ENCODE measurements at regions not wholly inside any gene's neighbourhood (a gene's known extent, or its start where the extent isn't known, plus 50 kb on each side); places are given as distances from the start of the nearest gene placed in this dataset.

DNA sequence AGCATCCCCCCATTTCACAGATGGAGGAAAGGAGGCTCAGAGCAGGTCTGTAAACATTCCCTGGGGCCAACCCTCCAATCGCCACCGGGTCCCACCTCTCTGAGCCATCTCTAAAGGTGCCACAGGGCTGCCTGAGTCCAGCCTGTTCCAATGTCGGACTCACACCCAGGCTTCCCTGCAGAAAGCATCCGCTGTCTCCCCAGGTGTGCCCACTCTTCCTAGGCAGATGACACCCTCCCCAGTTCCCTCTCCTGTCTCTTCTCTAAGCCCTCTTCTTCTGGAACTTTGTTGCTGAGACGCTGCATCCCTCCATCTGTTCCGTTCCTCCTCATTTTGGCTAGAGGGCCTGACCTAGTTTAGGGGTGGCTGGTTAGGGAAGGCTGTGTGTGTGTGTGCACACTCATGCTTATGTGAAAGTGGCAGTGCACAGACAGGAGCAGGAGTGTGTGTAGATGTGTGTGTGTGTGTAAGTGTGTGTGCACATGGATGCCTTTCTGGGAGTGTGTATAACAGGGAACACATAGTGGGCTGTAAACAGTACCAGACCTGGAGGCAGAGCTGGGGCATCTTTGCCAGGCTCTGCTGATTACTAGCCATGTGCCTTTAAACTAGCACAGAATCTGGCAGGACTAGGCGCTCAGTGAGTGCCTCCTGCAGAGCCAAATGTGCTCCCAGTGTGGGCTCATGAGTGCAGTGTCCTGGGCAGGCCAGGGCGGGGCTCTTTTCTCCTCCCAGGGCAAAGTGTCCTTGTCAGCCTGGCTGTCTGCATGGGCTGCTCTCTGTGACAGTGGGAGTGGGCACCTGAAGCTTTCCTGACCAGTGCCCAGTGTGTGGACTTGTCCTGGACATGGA, 77.3 kb upstream of the NECTIN1 start:
- ATAC-seq (no peak), DNase-seq (peak in 1 of 10 donors; percentile 38)
- POLR2A ChIA-PET = no interaction called here
- Mint-ChIP-seq H3K4me1 (peaks cover 0 to 2% (median 0%) of the 10 kb centered on the region in 4 donors), H3K27me3 (peaks cover 2 to 34% (median 7%) of the 10 kb centered on the region in 5 donors), H3K36me3 (no peaks in the 10 kb centered on the region), H3K27ac (no peak overlapping the region), H3K9me3 (no peaks in the 10 kb centered on the region), H3K4me3 (no peak overlapping the region)

DNA sequence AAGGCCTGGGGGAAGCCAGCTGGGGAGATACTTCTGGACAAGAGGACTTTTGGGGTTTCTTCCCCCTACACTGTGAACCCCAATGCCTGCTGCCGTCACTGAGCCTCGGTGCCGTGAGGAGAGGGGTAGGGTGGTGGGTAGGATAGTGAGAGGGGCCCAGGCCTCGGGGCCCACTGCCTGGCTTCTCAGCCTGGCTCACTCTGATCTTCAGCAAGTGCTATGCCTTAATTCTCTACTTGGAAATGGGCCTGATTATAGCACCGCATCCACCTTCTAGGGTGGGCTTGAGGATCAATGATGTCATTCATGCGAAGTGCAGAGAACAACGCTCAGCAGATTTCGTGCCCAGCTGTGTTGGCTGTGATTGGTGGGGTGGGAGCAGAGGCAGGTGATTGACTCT, 76.7 kb upstream of the NECTIN1 start:
- H3K27me3 Mint-ChIP-seq = peaks cover 2 to 34% (median 7%) of the 10 kb centered on the region in 5 donors
- POLR2A ChIA-PET = no interaction called here
- H3K27ac Mint-ChIP-seq = no peak overlapping the region
- H3K9me3 Mint-ChIP-seq = no peaks in the 10 kb centered on the region
- no peaks in the 10 kb centered on the region for H3K36me3 Mint-ChIP-seq
- no peak for ATAC-seq
- peaks cover 0 to 2% (median 0%) of the 10 kb centered on the region in 4 donors for H3K4me1 Mint-ChIP-seq
- peak in 1 of 10 donors; percentile 19 for DNase-seq
- H3K4me3 Mint-ChIP-seq = no peak overlapping the region

DNA sequence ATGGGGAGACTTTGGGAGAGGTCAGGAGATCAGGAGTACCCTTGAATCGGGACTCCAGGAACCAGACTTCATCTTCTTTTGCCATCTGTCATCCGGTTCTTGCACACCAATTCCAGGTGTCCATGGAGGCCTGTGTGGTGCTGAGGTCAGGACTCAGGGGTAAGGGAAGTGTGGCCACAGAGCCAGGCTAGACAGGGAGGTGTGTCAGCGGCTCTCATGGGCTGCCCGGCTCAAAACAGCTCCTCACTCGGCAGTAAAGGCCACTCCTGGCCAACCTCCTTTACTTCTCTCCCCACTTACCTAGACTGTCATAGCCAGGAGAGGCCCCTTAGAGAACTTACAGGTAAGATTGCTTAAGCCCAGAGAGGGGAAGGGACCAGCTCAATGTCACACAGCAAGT, 75.7 kb upstream of the NECTIN1 start:
- H3K9me3 Mint-ChIP-seq = no peaks in the 10 kb centered on the region
- H3K27me3 Mint-ChIP-seq = peaks cover 2 to 32% (median 12%) of the 10 kb centered on the region in 5 donors
- POLR2A ChIA-PET = no interaction called here
- DNase-seq = peak in 1 of 10 donors; percentile 23
- no peaks in the 10 kb centered on the region for H3K36me3 Mint-ChIP-seq
- no peak for ATAC-seq
- H3K4me1 Mint-ChIP-seq = peaks cover 0 to 2% (median 0%) of the 10 kb centered on the region in 4 donors
- no peak overlapping the region for H3K27ac Mint-ChIP-seq
- H3K4me3 Mint-ChIP-seq = no peak overlapping the region

DNA sequence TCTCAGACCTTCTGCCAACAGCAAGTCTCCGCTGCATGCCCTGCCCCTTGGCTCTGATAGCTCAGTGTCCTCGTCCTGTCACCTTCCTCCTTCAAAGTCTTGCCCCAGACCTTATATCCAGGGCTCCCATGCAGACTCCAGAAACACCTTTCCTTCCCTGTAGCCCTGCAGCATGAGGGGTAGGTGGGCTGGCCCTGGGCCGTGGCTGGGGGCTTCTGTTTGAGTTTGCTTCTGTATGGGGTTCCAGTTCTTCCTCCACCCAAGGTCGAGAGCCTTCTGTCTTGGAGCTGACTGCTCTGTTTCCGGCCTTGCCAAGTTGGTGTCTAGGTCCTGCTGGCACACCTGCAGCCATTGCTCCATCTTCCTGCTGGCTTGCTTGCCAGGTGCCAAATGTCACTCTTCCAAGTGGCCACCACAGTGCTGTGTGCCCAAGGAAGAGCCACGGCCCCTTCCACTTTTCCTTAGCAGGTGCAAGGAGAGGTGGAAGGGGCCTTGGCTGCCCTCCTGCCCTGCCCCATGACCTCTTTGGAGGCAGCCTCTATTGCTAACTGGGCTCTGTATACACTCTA, 74.8 kb upstream of the NECTIN1 start:
- Mint-ChIP-seq H3K27ac (no peak overlapping the region), H3K4me3 (no peak overlapping the region), H3K36me3 (no peaks in the 10 kb centered on the region), H3K9me3 (no peaks in the 10 kb centered on the region), H3K4me1 (peaks cover 0 to 2% (median 0%) of the 10 kb centered on the region in 4 donors), H3K27me3 (peaks cover 6 to 32% (median 14%) of the 10 kb centered on the region in 5 donors)
- ATAC-seq (no peak), DNase-seq (peak in 1 of 10 donors; percentile 41)
- POLR2A ChIA-PET = no interaction called here

DNA sequence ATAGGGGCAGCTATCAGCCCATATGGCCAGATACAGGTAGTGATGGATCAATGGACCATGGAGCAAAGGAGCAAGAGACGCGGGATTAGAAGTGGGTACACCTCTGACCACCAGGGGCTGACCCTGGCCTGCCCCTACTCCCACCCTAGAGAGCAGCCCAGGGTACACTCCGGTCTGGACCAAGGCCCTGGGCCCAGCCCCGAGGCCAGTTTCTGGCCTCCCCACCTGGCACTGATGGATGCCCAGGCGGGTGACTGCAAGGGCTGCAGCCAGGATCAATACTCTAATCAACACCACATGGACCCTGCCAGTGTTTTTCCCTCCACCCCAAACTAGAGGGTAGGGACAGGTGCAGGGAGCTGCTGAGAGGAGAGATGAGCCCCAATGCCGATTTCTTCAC, 74.1 kb upstream of the NECTIN1 start:
- ATAC-seq (no peak), DNase-seq (peak in 1 of 10 donors; percentile 27)
- Mint-ChIP-seq H3K36me3 (no peaks in the 10 kb centered on the region), H3K4me3 (no peak overlapping the region), H3K27ac (no peak overlapping the region), H3K9me3 (no peaks in the 10 kb centered on the region), H3K4me1 (peaks cover 0 to 2% (median 0%) of the 10 kb centered on the region in 4 donors), H3K27me3 (peaks cover 6 to 34% (median 14%) of the 10 kb centered on the region in 5 donors)
- POLR2A ChIA-PET = no interaction called here

DNA sequence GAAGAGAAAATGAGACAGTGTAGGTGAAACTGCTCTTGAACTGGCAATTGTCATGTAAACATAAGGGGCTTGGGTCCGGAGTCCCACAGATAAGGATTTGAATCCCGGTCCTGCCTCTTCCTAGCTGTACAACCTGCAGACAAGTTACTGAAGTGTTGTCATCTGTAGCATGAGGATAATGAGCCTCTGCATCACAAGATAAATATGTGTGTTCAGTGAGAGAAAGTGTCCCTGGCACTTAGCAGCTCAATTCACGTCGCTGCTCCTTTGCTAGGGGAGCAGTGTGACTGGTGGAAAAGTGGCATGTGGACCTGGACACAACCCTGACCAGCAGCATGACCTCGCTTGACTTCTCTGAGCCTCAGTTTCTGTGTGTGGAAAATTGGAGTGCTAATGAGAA, 73.7 kb upstream of the NECTIN1 start:
- no peak overlapping the region for H3K4me3 Mint-ChIP-seq
- peaks cover 0 to 2% (median 0%) of the 10 kb centered on the region in 4 donors for H3K4me1 Mint-ChIP-seq
- POLR2A ChIA-PET = no interaction called here
- ATAC-seq = no peak
- peaks cover 6 to 36% (median 14%) of the 10 kb centered on the region in 5 donors for H3K27me3 Mint-ChIP-seq
- no peaks in the 10 kb centered on the region for H3K9me3 Mint-ChIP-seq
- H3K27ac Mint-ChIP-seq = no peak overlapping the region
- DNase-seq = peak in 1 of 10 donors; percentile 13
- H3K36me3 Mint-ChIP-seq = no peaks in the 10 kb centered on the region

DNA sequence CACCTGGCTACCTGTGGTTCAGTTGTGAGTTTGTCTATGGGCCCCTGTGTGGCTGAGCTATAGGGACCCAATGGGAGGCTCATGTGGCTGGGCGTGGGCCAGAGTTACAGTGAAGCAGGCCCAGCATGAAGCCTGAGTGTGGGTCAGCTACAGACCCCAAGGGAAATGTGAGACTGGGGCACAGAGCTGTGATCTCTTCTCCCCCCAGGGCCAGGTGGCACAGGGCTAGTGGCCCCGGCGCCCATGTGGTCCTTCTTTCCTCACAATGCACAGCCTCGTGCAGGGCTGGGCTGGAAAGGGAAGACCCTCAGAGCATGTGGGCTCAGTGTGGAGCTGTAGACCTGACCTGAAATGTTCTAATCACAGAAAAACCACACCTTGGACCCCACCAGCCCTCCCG, 71.6 kb upstream of the NECTIN1 start:
- Mint-ChIP-seq H3K4me1 (peaks cover 0 to 2% (median 0%) of the 10 kb centered on the region in 4 donors), H3K27ac (no peak overlapping the region), H3K36me3 (no peaks in the 10 kb centered on the region), H3K4me3 (no peak overlapping the region), H3K27me3 (peaks cover 6 to 49% (median 15%) of the 10 kb centered on the region in 5 donors), H3K9me3 (no peaks in the 10 kb centered on the region)
- ATAC-seq (no peak), DNase-seq (no peak)
- POLR2A ChIA-PET = no interaction called here

DNA sequence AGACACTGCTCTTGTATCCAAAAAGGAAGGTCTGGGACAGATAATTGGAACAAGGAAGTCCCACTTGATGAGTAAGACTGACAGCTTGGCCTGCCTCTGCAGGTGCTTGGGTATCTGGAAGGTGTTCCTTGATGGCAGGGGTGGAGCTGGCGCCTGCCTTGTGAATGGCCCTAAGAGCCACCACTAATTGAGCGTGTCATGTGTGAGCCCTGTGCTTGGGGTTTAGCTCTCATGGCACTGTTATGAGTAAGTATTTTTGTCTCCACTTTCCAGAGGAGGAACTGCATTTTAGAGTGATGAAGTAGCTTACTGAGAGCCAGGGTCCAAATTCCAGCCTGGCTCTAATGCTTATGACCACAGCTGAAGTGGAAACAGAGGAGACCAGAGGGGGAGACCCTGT, 71.2 kb upstream of the NECTIN1 start:
- H3K27me3 Mint-ChIP-seq = peaks cover 6 to 54% (median 15%) of the 10 kb centered on the region in 5 donors
- no peak overlapping the region for H3K4me3 Mint-ChIP-seq
- no peaks in the 10 kb centered on the region for H3K36me3 Mint-ChIP-seq
- H3K9me3 Mint-ChIP-seq = no peaks in the 10 kb centered on the region
- H3K4me1 Mint-ChIP-seq = no peaks in the 10 kb centered on the region
- POLR2A ChIA-PET = no interaction called here
- no peak for DNase-seq
- H3K27ac Mint-ChIP-seq = no peak overlapping the region
- no peak for ATAC-seq

DNA sequence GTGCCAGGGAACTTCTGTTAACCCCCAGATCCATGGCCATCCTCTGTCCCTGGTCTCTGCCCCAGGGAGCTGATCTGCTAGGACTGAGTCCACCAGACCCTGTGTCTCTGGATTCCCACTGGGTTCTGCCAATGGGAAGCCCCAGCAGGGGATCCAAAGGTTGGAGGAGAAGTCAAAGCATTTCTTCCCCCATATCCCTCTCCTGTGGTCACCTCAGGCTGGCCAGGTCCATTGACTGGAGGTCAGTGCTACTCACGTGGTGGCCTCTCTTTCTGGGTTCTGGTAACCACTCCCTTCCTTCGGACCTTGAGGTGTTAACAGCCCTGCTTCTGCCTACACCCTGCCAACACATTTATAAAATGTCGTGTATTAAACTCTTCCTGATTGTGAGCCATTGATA, 69.7 kb upstream of the NECTIN1 start:
- Mint-ChIP-seq H3K9me3 (no peaks in the 10 kb centered on the region), H3K27ac (no peak overlapping the region), H3K4me1 (no peaks in the 10 kb centered on the region), H3K27me3 (peaks cover 6 to 56% (median 15%) of the 10 kb centered on the region in 5 donors), H3K4me3 (no peak overlapping the region), H3K36me3 (no peaks in the 10 kb centered on the region)
- DNase-seq (no peak), ATAC-seq (no peak)
- POLR2A ChIA-PET = no interaction called here

DNA sequence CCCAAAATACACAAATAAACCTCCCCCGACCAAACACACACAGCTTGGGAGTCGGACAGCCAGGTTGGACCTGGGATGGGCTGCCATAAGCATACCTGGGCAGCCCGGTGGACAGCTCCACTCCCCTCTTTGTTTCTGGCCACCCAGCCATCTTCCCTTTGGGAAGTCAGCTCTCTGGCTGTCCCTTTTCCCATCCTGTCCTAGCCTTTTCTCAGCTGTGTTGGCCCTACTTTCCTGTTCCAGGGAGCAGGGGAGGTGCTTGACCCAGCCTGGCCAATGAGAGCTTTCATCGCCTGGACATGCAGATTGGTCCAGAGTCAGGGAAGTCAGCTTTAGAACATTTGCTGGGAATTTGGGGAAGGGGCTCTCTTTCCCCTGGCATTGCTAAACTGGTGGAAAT, 68.7 kb upstream of the NECTIN1 start:
- no peak for ATAC-seq
- Mint-ChIP-seq H3K27me3 (peaks cover 6 to 56% (median 15%) of the 10 kb centered on the region in 5 donors), H3K27ac (no peak overlapping the region), H3K9me3 (no peaks in the 10 kb centered on the region), H3K4me1 (no peaks in the 10 kb centered on the region), H3K36me3 (no peaks in the 10 kb centered on the region), H3K4me3 (no peak overlapping the region)
- POLR2A ChIA-PET = no interaction called here
- DNase-seq = no peak

DNA sequence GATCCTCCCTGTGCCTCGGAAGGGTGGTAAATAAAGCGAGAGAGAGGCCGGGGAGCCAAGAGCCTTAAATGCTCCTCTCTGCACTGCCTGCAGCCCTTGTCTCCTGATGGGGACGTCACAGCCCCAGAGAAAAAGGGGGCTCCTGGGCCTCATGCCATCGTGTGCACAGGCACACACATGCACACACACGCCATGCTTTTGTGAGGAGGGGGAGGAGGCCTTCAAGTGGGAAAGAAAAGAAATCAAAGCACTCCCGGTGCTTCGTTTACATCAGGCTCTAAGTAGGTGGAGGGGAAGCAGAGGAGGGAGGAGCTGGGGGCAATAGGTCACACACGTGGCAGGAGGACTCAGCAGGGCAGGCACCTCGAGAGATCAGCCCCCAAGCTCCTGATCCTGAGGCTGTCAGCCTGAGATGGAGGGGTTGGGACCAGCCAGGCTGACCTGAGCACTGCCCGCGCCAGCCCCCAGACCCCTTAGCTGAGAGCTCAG, 68.2 kb upstream of the NECTIN1 start:
- Mint-ChIP-seq H3K27ac (no peak overlapping the region), H3K4me3 (no peak overlapping the region), H3K4me1 (no peaks in the 10 kb centered on the region), H3K27me3 (peaks cover 6 to 56% (median 17%) of the 10 kb centered on the region in 5 donors), H3K9me3 (no peaks in the 10 kb centered on the region), H3K36me3 (no peaks in the 10 kb centered on the region)
- DNase-seq (no peak), ATAC-seq (no peak)
- POLR2A ChIA-PET = no interaction called here

DNA sequence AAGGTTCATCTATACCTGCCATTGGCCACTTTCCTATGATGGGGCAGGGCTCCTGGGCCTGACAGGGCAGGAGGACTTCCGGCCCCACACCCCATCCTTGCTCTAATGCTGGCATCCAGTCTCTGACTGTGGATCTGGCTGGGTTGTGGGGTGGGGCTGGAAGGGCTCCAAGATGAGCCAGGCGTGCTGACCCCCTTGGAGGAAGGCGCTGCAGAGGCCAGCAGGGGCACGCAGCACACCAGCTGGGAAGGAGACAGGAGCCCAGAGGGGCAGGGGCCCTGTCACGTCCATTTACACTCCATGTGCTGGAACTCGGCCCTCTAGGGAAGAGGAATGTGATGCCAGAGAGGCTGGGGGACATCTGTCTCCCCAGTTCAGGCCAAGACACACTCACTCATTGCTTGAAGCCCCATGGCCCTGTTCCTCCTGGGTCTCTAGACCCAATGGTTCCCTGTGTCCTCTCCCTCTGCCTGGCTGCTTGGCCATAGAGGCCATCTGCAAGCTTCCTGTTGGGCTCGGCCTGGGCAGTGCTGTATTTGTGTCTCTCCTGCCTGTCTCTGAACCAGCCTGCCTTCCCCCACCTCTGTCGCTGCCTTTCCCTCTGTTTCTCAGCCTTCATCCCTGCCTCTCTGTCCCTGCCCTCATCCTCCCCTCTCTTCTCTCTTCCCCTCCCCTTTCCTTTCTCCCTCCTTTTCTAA, 67.5 kb upstream of the NECTIN1 start:
- H3K27me3 Mint-ChIP-seq = peaks cover 4 to 56% (median 20%) of the 10 kb centered on the region in 5 donors
- no peaks in the 10 kb centered on the region for H3K9me3 Mint-ChIP-seq
- H3K36me3 Mint-ChIP-seq = no peaks in the 10 kb centered on the region
- DNase-seq (no peak), ATAC-seq (no peak)
- H3K4me3 Mint-ChIP-seq = no peak overlapping the region
- no peaks in the 10 kb centered on the region for H3K4me1 Mint-ChIP-seq
- no peak overlapping the region for H3K27ac Mint-ChIP-seq
- POLR2A ChIA-PET = no interaction called here

DNA sequence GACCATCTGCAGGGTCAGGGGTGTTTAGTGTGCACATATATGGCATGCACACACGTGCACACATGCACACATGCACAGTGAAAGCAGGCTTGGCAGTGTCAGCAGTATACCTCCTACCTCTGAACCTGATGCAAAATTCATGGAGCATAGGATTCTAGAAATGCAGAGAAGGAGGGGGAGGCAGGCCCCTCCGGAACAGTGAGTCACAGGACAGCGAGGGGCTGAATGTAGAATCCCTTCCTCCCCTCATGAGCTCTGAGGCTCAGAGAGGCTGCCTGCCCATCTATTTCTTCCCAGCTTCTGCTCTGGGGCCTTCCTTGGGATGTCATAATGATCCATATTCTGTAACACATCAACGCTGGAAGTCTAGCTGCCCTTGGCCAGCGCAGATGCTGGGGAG, 66.7 kb upstream of the NECTIN1 start:
- H3K36me3 Mint-ChIP-seq = no peaks in the 10 kb centered on the region
- no peak overlapping the region for H3K27ac Mint-ChIP-seq
- H3K27me3 Mint-ChIP-seq = peaks cover 3 to 56% (median 25%) of the 10 kb centered on the region in 5 donors
- POLR2A ChIA-PET = no interaction called here
- H3K4me1 Mint-ChIP-seq = no peaks in the 10 kb centered on the region
- no peaks in the 10 kb centered on the region for H3K9me3 Mint-ChIP-seq
- DNase-seq (no peak), ATAC-seq (no peak)
- H3K4me3 Mint-ChIP-seq = no peak overlapping the region

Data from naive thymus-derived CD8-positive, alpha-beta T cell (primary cell).